ENCODE measurements at regions not wholly inside any gene's neighbourhood (a gene's known extent, or its start where the extent isn't known, plus 50 kb on each side); places are given as distances from the start of the nearest gene placed in this dataset.

DNA sequence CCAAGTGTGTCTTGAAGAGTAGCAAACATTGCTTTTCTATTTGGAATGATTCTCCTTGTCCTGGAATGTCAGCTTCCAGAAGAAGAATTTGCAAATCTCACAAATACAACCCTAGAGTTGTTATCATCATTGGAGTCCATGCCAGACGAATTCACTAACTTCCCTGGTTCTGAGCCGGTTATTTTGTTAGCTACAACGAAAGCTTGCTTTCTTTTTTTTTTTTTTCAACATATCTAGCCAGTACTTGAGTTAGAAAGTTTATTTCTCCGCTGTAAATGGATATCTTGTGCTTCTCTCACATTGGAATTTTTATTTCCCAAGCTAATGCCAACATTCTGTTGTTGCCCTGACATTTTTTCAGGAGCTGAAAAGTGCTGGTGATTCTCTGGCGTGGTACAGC lies 138.1 kb upstream of the POM121L12 start:
- no peak for DNase-seq

DNA sequence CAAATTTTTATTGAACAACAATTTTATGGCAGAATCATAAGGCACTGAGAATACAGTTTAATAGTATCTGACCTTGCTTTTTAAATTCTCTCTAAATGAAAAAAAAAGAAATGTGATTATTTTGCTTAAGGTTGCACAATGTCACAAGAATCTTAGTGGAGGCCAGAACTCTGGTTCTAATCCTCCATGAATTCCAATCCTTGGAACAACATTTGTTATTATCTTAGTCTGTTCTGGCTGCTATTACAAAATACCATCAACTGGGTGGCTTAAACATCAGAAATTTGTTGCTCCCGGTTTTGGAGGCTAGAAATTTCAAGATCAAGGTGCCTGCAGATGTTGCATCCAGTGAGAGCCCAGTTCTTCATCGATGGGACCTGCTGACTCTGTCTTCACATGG lies 158.2 kb upstream of the POM121L12 start:
- DNase-seq: no peak

DNA sequence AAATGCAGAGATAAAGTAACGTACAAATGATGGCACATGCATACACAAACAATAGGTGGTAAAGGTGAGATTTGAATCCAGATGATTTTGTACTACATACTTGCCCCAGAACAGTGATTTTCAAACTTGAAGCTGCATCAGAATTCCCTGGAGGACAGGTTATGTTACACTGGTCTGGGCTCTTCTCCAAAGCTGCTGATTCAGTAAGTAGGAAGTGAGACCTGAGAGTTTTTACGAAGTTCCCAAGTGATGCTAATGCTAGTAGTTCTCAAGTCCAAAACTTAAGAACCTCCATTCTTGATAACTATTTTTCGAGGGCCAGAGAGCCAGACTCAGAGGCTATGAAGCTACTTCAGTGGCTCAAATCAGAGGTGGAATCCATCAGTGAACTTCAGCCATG lies 159.0 kb upstream of the POM121L12 start:
- no peak for DNase-seq

DNA sequence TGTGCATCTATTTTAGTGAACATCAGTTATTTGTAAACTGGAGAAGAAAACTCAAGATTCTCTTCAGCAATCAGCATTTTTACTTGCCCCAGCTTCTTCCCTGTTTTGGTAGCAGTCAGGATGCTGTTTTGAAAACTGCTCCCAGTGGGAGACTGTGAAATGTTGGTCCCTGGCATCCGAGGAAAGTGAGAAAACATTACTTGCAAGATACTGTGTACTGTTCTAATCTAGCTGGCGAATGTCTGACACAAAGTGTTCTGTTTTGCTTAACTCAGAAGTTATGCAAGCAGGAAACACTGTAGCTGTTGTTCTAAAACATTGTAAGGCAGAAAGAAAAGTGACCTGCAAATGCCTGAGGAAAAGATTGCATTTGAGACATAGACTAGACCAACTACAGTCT lies 171.8 kb upstream of the POM121L12 start:
- DNase-seq: no peak

DNA sequence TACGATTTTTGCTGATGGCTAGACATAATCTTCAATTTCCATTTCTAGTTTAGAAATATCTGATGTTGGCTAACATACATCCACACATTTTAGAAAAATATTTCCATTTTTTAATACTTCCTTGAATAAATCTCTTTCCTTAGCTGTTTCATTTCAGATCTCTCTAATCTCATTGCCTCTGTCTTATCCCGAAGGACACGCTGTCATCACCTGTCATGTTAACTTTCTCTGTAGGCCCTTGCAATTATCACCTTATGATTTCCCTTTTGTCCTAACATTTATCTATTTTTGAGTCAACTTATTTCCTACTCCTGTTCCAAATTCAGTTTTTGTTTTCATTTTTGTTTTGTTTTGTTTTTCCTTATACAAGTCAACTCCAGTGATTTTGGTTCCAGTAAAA lies 173.1 kb upstream of the POM121L12 start:
- no peak for DNase-seq

DNA sequence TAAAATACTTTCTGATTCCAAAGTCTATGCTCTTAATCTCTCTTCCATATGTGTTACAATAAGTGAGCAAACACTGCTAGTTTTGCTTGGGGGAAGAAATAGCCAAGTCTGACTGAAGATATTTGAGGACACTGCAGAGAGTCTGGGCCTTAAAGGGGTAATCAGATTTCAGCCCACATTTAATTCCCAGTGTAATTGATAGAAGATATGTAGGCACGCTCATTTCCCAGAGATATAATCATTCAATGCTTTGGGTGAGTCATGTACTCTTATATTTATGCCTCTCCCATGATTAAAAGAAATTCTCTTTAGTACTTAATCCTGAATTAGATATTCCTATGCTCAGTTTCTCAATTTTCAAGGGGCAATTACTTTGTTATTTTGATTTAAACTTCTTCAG lies 178.1 kb upstream of the POM121L12 start:
- DNase-seq: no peak

DNA sequence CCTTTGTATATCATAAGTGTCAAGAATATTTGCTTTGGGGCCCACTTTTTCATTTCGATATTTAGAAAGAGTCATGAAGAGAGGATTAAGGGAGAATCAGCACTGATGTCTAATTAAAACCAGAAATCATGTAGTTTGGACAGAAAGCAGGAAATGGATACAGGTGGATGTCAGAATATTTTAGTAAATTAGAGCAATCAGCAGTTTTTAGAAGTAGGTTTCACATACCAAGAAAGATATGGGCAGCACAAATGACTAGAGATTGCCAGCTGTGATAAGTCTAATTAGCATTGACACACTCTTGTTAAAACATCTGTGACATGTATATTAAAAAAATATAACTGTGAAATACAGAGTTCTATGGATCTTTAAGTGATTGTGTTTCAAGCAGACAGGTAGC lies 180.8 kb upstream of the POM121L12 start:
- DNase-seq: no peak

DNA sequence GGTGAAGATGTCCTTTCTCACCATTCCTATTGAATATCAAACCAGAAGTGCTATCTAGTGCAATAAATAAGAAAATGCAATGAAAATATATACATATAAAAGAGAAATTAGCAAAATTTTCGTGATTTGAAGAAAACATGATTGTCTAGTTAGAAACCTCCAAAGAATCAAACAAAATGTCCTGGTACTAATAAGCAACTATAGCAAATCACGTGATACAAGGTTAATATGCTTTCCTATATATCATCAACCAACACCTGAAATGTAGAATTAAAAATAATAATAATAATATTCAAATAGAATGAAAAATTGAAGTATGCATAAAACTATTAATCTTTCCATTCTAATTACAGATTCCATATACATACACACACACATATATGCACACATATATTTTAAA lies 183.9 kb upstream of the POM121L12 start:
- no peak for DNase-seq

DNA sequence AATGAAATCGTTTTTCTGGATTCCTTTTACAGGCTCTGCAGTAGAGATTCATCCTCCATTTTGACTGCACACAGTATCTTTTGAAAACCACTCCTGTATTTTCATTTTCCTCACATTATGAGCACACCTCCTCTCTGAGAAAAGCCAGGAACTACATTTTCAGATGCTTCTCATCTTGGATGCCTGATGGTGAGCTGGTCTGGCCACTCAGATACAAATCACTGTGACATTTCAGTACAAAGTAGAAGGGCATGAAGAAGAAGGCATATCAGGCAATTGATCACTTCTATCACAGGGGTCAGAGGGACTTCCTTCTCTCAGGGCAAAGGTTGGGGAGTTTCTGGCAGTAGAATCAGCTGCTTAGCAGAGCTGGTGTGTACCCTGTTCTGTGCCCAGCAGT lies 192.0 kb upstream of the POM121L12 start:
- DNase-seq: no peak

DNA sequence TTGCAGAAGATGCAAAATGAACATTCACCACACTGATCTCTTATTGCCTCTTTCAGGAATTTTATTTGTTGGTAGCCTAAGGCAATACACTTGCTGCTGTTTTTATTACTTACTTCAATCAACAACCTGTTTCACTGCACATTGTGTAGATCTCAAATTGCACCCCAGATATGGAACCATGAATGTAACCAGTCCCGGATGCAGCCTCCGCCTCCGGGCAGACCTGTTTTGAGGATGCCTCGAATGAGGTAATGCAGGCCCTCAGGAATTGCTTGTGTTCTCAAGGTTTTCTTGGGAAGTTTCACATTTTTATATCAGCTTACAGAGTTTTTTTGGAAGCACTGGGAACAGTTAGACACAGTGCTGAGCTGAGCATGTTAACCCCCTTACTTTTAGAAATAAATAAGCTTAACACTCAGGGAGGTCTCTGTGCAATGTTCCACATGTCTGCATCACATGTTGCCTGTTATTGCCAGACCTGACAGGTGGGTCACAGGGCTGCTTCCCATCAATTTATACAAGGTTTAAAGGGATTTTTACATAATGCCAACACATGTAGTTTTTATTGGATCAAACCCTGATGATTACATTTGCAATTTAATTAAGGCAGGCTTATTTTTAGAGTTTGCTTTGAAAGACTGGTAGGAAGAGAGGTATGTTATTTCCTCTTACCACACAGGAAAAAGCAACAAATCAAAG lies 193.1 kb upstream of the POM121L12 start:
- no peak for DNase-seq

DNA sequence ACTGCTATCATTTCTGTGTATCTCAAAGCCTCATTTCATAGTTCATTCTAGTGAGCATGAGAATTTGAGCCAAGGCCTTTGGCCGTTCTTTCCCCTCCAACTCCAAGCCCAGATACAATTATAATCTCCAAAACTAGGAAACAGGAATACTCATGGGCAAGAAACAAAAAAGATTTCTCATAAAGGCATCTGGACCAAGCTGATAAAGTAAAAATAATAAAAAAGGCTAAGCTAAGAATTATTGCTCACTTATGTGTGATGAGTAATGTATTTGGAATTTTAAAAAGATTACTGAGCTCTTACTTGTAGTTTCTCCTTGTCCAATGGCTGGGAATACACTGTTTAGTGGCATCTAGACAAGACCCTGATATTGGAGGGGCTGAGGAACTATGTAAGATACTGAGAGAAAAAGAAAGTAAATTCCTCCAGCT lies 196.4 kb upstream of the POM121L12 start:
- DNase-seq: no peak

DNA sequence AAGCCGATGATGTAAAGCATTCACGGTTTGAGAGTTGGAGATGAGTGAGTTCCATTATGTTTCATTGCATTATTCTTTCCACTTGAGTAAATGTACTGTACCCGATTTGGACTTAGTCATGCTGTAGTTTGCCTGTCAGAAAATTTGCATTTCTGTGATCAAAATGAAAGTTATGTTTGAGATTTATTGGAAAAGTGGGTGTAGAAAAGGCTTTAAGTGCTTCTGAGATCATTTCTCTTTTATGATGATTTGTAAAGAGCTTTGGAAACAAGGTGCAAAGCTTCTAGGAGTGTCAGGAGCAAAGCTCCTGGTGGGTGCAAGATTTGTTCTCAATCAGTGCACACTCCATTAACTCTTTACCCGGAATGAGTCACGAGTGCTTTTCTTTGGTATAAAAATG lies 204.1 kb upstream of the POM121L12 start:
- DNase-seq: no peak

DNA sequence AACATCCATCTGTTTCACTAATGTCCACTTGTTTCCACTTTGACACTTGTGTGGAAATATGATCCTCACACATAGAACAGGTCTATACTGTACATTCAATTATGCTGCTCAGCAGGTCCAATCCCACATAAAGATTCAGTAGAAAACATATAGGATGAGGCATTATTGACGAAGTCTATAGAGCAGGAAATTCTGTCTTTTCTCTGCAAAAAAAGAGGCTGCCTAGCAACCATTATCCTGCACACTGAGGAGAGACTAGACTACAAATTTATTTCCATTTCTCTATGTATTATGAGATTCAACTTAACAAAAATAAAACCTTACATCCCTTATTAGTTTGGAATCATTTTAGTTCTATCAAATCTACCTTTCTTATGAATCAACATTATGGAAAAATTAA lies 204.6 kb upstream of the POM121L12 start:
- DNase-seq: no peak

DNA sequence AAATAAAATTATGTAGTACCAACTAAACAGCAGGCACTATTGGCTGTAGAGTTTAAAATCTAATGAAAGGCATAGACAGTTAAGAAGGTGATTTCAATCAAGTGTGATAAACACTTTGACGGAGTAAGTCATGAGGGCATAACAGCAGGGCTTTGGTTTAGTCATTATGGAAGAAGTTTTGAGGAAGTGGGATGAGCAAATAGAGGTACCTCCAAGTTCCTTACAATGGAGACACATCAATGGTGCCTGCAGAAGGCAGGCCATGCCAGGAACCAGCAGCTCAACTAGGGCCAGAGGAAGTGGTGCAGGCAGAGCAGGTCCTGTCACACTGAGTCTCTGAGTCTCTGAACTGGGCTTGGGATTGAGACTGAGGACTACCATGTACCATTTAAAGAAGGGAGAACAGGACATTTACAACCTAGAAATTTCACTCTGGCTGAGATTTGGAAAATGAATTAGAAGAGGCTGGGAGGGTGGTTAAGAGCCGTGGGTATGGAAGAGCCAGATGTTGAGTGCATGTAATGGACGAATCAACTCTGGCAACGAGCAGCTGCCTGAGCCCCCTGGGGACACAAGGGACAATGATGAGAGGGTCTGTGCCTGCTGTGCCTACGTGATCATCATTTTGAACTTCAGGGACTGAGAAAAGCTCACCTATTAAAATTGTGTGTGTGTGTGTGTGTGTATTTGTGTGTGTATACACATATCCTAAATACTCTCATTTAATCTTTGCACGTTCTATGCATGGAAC lies 208.7 kb upstream of the POM121L12 start:
- no peak for DNase-seq

DNA sequence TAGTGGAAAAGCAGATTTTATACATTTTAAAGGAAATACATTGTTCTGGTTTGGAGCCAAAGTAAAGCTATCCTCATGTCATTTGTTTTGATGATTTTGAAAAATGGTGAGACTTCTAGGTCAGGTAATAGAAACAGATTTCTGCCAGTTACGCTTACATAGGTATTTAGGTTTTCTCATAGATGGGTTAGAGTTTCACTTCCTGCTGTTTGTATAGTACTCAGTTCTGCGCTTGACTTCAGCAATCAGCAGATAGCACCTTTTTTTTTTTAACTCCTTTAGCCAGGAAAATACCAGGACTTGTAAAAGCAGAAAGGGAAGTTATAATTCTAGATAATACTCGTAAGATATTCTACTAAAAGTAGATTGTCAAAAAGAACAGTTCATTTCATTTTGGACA lies 209.8 kb upstream of the POM121L12 start:
- no peak for DNase-seq

DNA sequence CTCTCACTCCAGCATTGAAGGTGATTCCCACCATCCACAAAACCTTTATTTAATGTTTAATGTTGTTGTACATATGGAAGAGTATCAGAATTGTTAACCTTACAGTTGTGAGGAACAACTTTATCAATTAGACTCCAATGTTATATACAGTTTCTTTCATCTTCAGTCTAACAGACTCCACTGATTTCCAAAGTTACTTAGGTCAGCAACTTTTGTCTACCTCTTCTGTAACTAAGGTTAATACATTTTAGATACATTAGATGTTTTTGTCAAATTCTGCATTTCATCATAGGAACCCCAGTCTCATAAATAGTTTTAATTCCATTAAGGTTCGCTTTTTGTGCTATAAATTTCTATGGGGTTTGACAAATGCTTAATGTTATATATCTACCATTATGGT lies 223.9 kb upstream of the POM121L12 start:
- no peak for DNase-seq

DNA sequence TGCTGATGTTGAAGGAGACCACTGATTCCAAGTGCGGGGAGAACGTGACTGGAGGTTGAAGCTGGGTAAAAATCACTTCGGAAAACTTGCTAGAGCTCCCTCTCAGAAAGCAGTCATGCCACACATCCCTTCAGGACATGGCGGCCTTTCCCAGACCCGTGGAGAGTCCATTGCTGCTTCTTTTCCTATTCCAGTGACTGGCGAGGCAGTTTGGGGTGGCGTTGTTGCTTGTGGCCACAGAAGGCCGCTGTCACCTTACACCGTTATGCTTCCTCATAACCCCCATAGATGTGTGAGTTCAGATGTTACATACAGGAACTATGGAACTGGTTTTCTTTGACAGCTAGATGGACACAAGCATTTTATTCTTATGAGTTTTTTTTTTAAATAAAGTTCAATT lies 235.6 kb upstream of the POM121L12 start:
- DNase-seq: no peak

DNA sequence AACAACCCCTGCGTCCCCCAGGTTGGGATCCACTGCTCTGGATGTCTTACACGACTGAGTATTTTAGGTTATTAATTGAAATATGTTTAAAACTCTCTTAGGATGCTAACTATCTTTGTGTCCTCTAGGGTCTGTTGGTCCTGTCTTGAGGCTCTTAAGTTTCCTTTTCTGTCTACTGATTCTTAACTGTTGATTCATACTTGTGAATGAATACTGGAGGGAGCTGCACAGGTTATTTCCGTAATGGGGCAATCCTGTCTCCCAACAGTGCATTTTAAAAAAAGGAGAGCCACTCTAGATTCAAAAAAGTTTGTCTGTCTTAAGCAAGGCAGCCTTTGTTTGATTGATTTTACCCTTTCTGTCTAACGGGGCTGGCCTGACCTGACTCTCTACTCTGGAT lies 237.6 kb upstream of the POM121L12 start:
- no peak for DNase-seq

DNA sequence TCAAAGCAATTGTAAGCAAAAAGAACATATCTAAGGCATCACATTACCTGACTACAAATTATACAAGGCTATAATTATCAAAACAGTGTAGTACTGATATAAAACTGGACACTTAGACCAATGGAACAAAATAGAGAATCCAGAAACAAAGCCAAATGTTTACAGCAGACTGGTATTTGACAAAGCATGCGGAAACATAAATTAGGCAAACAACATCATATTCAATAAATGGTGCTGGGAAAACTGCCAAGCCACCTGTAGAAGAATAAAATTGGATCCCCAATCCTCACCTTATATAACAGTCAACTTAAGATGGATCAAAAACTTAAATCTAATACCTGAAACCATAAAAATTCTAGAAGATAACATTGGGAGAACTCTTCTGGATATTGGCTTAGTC lies 240.8 kb upstream of the POM121L12 start:
- DNase-seq: no peak

DNA sequence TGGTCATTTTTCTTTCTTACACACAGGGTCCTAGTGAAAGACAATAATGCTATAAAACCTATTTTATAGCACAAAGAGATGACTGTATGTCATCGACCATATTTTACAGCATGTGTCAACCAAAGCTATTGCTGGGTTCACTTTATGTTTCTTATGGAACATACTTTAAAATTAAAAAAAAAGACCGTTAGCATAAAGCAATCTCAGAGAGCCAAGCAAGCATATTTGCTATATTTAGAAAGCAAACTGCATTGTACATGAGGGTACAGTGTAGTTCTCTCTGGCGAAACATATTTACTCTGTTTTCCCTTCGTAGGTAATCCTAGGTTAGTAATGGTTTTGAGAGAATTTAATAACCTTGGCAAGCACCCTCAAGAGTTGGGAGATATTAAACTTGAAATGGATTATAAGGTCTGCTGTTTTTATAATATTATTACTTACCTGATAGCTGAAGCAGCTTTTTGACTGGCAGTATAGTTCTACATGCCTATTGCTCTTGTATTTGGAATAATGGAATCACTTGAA lies 244.2 kb upstream of the POM121L12 start:
- DNase-seq: no peak

DNA sequence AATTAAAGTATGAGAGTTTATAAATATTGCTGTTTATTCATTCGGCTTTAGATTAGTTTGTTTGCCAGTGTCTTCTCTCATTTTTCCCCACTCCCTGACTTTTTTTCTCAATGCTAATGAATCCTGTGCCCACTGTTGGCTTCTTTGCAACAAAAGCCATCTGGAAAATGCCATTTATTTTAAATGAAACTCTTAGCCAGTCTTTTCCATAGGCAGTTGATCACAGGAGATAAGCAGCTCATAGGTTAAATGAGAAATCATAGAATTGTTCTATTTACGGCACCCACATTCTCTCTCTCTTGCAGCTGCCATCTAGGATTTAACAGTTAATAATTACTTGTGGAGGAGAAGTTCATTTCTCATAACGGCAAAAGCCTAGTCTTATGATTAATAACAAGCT lies 249.3 kb upstream of the POM121L12 start:
- no peak for DNase-seq

DNA sequence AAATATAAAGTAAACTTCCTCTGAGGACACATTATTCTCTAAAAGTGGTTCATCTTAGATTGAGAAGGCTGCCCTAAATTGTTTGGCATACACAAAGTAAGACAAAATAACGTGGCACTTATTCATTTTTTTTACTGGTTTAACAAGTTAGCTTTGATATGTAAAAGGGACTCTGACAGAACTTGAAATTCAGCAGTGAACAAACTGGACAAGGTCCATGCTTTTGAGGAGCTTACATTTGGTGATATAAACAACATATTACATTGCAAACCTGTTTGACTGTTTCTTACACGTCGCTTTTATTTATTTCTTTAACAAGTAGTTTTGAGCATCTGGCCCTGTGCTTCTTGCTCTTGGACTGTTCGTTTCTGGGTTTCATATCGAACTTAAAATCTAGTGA lies 253.1 kb upstream of the POM121L12 start:
- no peak for DNase-seq

DNA sequence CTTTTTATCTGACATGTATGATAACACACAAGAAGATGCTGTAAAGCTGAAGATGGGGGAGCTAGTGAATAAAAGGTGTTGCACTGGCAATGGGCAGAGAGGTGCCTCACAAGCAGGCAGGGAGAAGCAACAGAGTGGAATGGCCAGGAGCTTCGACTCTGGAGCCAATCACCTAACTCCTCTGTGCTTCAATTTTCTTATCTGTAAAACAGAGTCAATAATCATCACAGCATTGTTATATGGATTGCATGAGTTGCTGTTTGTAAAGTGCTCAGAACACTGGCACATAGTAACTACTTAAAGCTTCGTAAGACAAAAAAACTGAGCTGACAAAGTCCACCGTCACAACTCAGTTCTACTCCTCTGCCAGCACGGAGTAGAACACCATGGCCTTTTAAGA lies 254.2 kb upstream of the POM121L12 start:
- DNase-seq: no peak

DNA sequence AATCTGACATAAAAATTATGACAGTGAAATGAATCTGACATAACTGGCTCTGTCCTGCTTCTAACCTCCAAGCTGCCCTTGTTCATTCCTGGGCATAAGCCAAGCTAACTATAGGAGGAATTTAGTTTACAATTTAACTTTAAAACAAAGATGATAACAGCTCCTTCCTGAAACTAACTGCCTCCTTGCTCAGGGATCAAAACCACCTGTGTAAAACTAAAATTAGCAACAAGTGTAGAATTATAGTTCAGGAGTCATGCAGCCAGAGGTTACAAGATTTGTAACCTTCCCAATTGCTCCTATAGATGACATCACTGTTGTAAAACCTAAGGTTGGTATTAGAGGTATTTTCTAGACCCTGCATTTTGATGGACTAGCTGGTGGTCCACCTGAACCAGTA lies 256.4 kb upstream of the POM121L12 start:
- DNase-seq: no peak
